NCI-H2196 (cell line): ENCODE measurements at regions not wholly inside any gene's neighbourhood (a gene's known extent, or its start where the extent isn't known, plus 50 kb on each side); places are given as distances from the start of the nearest gene placed in this dataset.
A peak's percentile ranks its signal among the peaks of the same experiment; 100 is the strongest.
"Not testable (repeated sequence)": the region's sequence is repeated elsewhere in the genome, so short reads cannot be mapped to it uniquely, and the experiment has no call there.

Experiments used
- DNase-seq: peaks from one replicate; lab custom pipeline; 2025; ENCODE audit not compliant: unreplicated experiment; lab: John Stamatoyannopoulos, UW

- DNase-seq, result not testable (repeated sequence)
Measured at GRCh38 chr12:9450127-9450567, 157.6 kb downstream of the KLRB1 start.

- not testable (repeated sequence) for DNase-seq
Measured at GRCh38 chr12:9449657-9450126, 158.0 kb downstream of the KLRB1 start.

GRCh38 chr12:9449181-9449580 lies 158.5 kb downstream of the KLRB1 start:
- DNase-seq, result no peak

DNA sequence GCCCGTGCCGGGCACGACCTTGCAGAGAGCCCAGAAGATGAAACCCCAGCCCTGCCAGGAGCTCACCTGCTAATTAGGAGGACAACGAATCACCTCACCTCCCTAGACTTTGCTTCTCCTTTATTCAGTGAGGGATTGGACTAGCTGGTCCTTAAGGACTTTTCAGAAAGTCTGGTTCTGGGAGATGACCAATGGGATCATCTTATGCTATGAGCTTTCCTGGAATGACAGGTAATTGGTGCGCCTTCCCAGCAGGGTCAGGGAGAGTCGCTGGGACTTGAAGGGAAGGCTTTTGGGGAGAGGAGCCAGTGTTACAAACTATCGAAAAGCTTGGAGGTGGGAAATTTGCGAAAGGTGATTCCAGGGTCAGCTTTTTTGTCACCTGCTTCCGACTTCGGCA lies 159.1 kb downstream of the KLRB1 start:
- DNase-seq, result not testable (repeated sequence)

DNA sequence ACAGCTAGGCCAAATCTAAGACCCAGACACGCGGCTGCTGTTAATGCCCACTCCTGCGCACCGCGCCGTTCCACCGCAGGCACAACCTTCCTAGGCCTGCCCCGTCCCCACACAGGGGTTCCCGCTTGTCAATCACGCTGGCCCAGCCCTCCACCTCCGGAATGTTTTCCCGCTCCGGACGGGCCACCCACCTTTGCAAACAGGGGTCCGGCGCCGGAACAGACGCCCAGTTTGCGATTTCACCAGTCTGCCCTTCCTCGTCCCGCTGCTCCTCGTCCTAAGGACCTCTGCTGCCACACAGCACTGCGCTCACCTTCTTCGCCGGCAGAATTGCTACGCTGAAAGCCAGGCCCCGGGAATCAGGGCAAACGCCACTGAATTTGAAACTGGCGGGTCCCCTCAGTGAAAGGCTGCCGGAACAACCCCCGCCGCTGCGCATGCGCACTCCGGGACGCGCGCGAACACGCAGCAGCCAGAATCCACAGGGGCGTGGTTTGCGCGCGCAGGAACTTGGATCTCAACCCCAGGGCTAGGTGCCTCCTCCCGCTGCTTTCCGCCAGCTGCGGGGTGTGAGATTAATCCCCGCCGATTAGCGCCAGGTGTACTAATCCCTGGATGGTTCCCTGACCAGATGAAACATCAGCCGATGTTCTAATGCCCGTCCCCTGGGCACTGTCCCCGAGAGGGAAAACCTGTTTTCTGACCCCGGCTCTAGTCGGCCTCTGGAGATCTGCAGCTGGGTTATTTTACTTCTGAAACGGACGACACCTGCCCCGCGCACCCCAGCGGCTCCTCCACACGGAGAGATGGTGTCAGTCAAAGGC lies 159.7 kb downstream of the KLRB1 start:
- peak; percentile 53 for DNase-seq

DNA sequence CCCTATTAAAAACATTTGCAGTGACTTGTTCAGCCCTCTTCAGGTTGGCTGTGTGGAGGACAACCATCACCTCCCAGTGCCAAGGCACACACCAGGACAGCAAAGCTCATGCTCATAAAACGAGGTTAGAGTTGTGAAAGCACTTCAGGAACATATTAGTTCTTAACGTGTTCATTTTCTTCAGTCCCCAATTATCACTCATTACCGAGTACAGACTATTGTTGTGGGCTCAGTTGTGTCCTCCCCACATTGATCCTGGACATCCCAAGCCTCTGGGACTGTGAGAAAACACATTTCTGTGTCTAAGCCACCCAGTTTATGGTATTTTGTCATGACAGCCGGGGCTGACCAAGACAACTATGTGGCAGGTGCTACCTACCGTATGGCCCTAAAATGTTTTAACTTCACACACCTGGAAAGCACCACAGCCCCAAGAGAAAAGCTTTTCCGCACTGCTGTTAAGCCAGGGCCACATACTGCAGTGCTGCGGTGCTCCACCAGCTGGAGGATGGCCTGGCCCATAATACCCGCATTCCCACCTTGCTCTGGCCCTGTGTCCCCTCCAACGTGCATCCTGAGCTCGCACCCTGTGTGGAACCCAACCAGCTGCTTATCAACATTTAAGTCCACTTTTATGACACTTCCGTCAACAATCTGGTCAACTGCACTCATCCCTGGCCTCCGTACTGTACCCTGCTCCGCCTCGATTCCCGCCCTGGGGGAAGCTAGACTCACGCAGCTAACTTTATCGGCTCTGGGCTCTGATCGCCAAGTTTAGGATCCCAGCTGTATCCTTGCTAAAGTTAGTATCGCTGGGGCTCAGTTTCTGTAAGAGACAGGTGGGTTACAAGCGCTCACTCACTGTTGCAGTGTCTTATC lies 160.6 kb downstream of the KLRB1 start:
- DNase-seq, result not testable (repeated sequence)

DNA sequence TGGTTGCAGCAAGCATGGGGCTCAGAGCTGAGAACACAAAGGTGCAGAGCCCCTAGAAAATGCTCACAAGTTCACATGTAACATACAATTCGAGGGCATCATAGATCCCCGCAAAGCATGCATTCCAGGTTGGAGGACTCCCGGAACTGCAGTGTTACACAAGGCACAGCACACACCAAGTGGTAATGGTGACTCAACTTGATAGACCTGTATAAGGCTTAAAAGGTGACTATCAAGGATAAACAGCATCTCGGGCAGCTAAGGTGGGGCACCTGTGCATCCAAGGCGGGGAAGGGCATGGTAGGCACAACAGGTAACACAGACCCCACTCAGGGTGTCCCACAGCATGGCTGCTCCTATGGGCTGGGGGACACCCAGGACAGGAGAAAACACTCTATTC lies 167.3 kb downstream of the KLRB1 start:
- DNase-seq, result not testable (repeated sequence)

DNA sequence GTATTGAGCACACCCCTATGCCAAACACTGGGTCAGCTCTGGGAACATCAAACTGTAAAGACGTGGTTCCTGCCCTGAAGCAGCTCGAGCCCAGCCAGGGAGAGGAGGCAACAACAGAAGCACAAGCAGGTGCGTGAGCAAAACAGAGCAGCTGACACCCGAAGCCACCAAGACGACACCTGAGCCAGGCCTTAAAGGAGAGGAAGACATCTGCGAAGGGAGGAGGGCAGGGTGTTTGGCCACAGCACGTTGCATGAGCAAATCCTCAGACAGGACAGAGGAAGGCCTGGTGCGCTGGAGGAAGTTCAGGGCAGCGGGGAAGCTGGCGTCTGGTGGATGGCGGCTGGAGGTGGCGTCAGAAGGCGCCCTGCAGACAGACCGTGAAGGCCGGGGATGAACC lies 172.0 kb downstream of the KLRB1 start:
- DNase-seq, result not testable (repeated sequence)

DNA sequence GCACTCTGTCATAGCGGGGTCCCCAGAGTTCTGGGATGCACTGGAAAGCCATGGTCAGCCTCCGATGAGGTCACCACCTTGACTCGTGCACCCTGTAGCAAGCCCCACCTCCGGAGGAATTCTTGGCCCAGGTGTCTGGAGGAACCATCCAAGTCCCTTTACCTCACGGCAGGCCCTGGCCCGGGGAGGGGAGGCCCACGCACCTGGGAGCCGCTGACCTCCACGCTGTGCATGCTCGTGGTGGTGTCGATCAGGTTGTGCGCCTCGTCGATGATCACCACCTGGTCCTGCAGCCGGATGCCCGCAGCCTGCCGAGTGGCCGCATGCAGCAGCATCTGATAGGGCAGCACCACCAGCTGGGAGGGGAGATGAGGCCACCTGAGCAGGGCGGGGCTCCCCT lies 177.3 kb downstream of the KLRB1 start:
- not testable (repeated sequence) for DNase-seq

GRCh38 chr12:9428856-9429255 lies 178.9 kb downstream of the KLRB1 start:
- DNase-seq, result not testable (repeated sequence)

DNA sequence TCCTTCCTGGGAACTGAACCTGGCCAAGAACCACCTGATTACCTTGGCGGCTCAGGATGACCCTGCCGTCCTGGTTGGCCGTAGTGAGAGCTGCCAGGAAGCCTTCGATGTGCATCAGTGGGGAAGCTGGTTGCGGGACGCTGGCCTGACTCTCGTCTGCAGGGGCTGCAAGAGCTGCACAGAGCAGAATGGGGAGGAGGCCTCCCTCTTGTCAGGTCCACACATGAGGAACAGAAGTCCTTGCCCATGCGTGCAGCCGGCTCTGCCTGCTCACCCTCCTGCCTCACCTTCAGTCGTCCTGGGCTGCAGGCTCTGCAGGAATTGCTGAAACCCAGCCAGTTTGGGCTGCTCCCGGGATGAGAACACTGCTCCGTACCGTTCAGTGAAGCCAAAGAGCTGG lies 182.3 kb downstream of the KLRB1 start:
- DNase-seq, result not testable (repeated sequence)

GRCh38 chr12:9424175-9424740 lies 183.5 kb downstream of the KLRB1 start:
- DNase-seq, result not testable (repeated sequence)

GRCh38 chr12:9422689-9423088 lies 185.0 kb downstream of the KLRB1 start:
- not testable (repeated sequence) for DNase-seq

DNA sequence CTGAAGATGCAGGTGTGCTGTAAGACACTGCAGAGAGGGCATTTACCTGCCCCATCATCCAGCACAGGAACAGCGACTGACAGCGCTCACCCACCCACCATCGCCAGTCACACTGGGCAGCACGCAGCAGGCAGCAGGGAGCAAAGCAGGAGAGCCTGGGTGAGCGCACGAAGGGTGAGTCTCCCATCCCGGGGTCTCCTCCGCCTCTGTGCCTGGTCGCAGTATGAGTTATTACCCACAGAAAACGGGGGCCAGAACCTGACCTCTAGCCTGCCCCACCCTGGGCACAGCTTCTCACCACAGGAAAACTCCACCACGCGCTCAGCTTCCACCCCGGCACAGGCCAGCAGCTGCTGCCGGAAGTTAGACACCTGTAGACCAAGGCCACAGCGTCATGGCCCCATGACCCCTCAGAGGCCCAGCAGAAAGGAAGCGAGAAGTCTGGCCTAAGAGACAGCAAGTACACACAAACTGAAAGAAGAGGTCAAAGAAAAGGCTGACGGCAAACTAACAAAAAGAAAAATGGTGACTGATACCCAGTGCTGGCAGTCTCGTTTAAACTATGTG lies 186.1 kb downstream of the KLRB1 start:
- DNase-seq, result not testable (repeated sequence)

DNA sequence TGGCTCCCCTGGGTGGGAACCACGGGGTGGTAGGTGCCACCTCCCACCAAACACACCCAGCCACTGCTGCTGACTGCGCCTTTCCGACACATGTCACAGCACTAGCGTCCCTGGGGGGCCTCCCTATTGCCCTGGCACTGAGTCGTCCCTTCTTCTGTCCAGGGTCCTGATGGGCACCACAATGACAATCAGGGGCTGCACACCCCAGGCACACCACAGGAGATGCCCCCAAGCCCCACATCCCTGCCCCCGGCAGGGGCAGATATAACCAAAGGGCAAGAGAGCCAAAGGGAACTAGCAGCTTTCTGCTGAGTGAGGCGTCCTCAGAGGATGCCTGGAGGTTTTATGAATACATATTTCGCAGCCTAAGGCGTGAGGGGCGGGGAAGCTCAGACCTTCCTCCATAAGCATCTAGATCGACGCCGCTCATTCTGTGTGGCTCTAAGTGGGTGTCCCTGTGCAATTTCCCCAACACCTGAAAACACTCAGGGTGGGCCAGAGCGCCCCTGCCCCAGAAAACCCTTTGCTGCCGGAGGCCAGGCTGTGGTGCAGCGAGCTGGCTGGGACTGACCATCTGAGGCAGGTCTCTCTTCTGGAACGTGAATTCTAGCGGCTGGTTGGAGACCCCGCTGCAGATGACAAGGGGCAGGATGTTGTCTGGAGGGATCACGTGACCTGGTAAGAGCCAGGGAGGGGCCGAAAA lies 186.7 kb downstream of the KLRB1 start:
- not testable (repeated sequence) for DNase-seq

DNA sequence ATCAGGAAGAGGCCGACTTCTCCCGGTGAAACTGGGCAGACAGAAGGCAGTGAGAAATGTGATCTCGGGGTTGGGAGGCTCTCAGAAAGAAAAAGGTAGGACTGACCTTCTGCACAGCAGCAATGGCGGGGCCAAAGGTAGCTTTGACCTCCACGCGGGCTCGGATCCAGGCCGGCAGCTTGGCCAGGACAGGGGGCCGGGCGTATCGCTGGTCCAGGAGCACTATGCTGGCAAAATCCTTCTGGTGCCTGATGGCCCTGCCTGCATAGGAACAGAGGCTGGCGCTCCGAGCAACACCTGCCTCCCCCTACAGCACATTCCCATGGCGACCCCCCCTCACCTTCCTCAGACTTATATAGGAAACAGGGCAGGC lies 189.1 kb downstream of the KLRB1 start:
- not testable (repeated sequence) for DNase-seq

DNA sequence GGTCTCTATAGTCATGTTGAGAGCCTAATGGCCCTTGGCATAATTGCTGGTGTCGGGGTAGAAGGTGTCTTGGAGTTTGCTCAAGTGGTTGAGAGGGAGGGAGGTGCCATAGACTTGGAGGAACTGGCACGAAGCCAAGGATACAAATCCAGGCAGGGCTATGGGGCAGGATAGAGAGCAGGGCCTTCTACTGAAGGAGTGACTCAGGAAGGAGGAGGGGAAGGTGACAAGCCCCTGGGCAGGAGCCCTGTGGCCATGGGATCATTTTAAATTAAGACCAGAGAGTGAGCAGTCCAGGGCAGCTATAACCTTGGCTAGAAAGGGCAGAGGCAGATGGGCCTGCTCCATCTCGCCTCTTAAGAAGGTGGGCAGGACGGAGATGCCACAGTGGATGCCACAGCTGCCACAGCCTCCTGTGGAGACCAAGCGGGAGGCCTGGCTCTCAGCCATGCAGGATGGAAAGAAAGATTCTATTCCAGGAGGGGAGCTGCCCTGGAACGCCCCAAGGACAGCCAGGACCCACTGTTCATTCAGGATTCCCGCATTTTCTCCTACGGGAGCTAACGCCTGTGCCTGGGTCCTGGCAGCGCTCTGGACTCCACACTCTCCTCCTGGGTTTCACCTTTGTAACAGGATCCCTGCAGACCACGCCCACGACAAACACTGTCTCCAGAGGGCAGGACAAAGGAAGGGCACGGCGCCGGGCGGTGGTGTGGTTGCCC lies 189.6 kb downstream of the KLRB1 start:
- DNase-seq, result not testable (repeated sequence)

DNA sequence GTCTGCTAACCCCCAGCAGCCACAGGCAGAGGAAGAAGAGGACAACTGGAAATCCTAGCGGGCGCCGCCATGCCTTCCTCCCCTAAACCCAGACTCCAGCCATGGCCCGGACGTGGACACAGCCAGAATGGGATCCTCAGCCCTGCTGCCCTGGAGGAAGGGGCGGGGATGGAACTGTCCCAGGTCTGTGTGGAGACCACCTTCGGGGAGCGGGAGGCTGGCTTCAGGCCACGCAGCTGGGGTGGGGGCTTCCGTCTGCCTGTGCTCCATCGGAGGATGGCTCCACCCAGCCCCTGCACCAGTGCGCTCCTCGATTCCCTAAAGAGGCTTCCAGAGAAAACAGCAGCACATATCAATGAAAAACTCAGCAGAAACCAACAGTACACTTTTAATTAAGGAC lies 190.4 kb downstream of the KLRB1 start:
- not testable (repeated sequence) for DNase-seq

GRCh38 chr12:9416346-9416745 lies 191.4 kb downstream of the KLRB1 start:
- not testable (repeated sequence) for DNase-seq

DNA sequence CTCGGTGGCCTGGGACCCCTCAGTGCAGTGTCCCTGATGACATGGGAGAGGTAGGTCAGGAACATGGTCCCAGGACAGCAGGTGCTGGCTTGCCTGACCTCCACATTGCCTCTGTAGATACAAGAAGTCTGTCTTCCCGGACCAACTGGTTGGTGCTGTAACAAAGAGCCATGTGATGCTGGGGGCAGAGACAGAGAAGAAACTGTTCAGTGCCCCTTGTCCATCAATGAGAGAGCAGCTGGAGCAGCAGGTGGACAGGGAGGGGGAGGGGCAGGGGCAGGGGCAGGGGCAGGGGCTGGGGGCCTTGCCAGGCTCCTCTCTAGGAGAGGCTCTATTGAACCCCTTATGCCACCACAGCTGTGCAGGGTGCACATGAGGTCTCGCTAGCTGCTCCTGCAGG lies 191.8 kb downstream of the KLRB1 start:
- not testable (repeated sequence) for DNase-seq
